ENCODE measurements at regions not wholly inside any gene's neighbourhood (a gene's known extent, or its start where the extent isn't known, plus 50 kb on each side); places are given as distances from the start of the nearest gene placed in this dataset.

DNA sequence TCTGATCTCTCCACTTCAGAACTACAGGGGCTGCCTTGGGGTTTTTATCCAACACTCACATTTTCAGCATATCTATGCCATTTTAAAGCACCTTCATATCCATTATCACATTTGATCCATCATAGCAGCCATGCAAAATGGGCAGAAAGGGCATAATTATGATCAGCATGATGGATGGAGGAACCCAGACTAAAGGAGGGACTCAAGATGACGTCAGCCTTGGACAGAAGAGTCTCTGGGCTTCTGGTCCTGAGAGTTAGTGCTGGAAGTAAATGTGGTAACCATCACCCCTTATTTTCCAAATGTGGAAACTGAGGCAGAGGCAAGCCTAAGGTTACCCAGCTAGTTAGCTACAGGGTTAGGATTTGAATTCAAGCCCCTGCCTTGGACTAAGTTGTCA lies 273.1 kb downstream of the DRD1 start:
- no peak for DNase-seq (ENCODE audit: low spot score)

DNA sequence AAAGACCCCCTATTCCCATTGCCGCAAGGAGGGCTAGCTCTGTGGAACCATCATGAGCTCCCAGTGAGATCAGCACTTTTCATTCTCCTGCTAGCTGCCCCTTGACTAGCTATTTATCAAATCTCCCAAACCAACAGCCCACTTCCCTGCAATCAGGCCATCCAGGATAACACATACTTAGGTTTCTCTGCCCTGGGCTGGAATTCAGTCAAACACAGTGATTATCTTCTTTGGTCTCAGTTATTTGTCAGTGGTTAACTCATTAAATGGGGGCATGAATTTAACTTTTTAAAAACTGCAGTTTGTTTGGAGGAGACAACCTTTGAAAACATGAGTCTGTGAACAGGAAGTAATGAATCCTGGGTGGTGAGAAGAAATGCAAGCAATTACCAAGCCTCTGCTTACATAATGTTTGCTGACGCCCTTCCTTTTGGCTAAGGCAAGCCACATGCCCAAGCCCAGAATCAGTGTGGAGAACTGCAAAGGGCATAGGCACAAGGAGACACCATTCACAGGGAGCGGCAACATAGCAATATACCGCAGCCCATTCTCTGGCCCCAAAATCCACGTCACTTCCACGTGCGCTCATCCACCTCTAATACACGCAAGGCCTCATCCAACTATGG lies 275.0 kb downstream of the DRD1 start:
- DNase-seq (ENCODE audit: low spot score), result no peak

GRCh38 chr5:175166026-175166425 lies 278.0 kb downstream of the DRD1 start:
- DNase-seq (ENCODE audit: low spot score), result no peak

DNA sequence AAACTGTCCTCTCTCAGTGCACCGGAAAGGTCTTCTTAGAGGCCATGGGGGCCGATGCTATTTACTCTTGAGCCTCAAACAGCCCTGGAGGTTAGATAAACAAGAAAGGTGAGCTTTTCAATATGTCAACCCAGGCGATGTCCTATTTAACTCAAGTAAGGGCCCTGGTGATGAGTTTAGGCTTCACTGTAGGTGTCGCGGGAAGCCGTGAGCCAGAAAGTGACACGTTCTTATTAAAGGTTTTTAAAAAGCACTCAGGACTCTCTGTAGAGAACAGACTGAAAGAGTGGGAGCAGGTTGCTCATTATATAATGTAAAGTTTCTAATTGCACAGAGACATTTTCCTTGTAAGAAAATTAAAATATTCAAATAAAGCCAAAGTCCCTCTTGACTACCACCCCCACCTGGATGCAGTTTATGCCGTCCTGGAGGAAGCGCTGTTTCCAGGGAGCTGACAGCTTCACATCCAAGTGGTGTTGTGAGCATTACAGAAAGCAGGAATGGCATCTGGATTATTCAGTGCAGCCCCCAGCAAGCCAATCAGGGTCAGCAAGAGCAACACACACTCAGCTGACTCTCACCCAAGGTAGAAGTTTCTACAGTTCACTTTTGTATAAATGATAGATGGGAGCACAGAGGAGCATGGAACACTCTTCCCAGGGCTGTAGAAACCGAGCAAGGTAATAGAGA lies 280.3 kb downstream of the DRD1 start:
- DNase-seq (ENCODE audit: low spot score), result no peak

GRCh38 chr5:175162036-175162435 lies 281.9 kb downstream of the DRD1 start:
- no peak for DNase-seq (ENCODE audit: low spot score)

DNA sequence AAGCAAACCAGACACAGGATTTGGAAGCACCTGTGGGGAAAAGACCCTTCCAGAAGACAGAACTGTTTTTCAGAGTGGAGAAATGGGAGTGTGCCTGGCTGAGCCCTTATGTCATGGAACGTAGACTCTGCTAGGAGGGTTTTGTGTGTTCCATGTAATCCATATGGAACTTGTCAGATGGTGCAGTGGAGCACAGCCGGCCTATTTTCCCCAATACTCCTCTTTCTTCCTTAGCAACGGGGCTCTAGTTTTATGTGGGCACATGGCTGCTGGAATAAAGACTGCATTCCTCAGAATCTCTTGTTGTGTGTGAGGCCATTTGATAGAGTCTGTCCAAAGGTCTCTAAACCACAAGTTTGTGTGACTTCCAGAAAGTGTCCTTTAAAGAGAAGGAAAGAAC lies 284.0 kb downstream of the DRD1 start:
- DNase-seq (ENCODE audit: low spot score), result no peak

- DNase-seq (ENCODE audit: low spot score), result no peak
Measured at GRCh38 chr5:175148636-175149172, 295.3 kb downstream of the DRD1 start.

GRCh38 chr5:175146733-175147132 lies 297.2 kb downstream of the DRD1 start:
- DNase-seq (ENCODE audit: low spot score), result no peak

DNA sequence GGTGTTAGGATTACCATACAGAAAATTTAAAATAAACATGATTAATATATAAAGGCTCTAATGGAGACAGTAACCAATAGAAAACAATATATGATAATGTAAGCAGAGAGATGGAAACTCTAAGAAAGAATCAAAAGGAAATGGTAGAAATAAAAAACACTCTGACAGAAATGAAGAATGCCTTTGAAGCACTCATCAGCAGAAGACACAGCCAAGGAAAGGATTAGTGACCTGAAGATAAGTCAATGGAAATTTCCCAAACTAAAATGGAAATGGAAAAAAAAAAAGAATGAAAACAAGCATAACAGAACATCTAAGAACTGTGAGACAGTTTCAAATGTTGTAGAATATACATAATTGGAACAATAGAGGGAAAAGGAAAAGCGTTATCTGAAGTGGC lies 302.6 kb downstream of the DRD1 start:
- DNase-seq (ENCODE audit: low spot score), result no peak

DNA sequence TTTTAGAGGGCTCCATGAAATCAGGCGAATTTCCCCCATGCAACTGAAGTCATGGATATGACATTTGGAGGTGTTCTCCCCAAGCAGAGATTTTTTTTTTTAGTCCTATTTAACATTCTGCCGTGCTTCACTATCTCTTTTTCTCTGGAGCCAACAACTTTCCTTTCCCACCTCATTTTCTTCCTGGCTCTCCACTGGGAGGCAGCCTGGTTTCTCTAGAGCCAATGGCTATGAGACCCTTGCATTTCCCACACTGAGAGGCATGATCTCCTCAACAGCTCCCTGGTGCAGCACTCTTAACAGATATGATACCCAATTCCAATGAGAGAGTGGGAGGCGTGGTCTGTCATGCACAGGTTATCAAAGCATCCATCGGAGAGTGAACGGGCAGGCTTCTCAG lies 310.8 kb downstream of the DRD1 start:
- no peak for DNase-seq (ENCODE audit: low spot score)

DNA sequence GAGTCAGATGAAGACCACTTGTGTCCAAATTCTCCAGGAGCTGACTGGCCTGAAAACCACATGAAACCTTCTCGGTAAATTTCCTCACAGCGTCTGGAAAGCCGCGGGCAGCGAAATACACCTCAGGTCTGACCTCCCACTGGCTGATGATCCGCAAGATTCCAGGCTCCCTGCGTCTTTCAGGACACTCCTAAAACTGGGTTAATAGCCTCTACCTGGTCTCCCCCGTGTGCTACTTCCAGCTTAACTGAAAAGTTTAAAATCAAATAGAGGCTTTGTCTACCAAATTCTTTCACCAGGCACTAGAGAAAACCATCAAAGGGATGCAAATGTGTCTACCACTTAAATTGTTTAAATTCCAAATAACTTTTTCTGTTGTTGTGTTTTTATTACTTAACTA lies 312.6 kb downstream of the DRD1 start:
- no peak for DNase-seq (ENCODE audit: low spot score)

DNA sequence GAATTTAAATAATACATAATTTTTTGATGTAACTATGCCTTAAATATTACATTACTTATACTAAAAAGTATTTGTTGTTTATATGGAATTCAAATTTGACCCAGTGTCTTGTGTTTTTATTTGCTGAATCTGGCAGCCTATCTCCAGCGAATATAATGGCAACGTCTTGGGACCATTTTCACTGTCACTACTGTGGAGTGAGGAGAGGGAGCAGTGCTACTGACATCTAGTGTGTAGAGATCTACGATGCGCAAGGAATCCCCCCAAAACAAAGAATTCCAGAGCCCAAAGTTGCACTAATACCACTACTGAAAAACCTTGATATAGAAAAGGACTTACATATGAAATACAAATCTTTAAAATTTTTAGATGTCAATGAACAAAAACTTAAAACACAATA lies 314.4 kb downstream of the DRD1 start:
- DNase-seq (ENCODE audit: low spot score), result no peak

DNA sequence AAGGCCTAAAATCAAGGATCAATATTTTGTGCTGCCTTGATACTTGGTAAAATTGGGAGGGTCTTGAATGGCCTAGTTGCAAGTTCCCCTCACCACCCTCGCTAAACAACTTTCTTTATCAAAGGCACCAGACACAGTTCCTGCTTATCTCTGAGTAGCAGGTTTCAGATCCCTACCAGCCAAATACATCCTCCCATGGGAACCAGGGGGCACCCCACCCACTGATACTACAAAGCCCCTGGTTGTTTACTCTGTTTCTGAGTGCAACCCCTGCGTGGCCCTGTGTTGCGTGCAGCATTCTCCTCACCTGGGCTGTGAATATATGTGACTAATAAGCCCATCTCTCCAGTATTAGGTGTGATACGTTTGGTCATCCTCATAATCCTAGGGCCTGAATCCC lies 314.9 kb downstream of the DRD1 start:
- no peak for DNase-seq (ENCODE audit: low spot score)

DNA sequence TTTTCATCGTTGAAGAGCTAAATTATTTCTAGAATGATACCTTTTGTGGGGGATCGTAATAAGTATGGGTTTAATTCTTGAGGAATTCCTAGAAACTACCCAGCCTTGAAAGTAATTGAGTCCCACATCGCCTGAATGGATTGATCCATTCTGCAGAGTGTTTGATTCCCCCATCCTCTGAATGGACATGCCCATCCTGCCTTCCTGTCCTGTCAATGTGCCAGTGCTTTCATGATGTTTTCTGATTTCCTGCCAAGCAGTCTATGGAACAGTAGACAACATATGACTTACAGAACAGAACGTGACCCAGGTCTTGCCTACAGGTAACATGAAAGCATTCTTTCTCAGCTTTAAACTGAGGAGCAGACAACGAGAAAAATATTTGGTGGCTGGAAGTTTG lies 319.2 kb downstream of the DRD1 start:
- no peak for DNase-seq (ENCODE audit: low spot score)

GRCh38 chr5:175124251-175124813 lies 319.6 kb downstream of the DRD1 start:
- no peak for DNase-seq (ENCODE audit: low spot score)

GRCh38 chr5:175123542-175123941 lies 320.4 kb downstream of the DRD1 start:
- DNase-seq (ENCODE audit: low spot score), result peak; percentile 60

- DNase-seq (ENCODE audit: low spot score), result no peak
Measured at GRCh38 chr5:175121457-175121856, 322.5 kb downstream of the DRD1 start.

- DNase-seq (ENCODE audit: low spot score), result no peak
Measured at GRCh38 chr5:175120412-175120811, 323.6 kb downstream of the DRD1 start.

DNA sequence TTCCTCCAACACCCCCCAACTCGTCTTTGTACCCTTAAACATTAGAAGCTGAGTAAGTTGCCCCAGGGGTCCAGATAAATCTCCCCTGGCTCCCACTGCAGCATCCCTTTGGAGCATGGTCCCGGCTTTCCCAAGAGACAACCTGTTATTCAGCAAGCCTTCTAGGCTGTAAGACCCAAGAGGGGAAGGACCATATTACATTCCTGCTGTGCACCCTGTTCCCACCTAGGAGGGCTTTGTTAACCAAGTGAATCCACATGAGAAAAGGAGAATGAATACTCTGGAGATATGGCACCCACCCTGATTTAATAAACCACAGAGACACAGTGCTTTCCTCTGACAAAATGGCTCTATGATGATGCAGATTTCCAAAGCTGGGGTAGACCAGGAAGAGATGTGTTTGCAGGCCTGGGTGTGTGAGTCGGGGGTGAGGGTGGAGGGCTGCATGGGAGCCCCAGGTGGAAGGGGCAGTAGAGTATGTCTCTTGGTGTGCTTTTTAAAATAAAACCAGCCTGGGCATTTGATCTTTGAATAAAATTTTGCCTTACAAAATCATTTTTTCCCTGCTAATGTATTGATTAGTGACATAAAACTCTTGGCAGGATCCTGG lies 325.2 kb downstream of the DRD1 start:
- DNase-seq (ENCODE audit: low spot score), result no peak

DNA sequence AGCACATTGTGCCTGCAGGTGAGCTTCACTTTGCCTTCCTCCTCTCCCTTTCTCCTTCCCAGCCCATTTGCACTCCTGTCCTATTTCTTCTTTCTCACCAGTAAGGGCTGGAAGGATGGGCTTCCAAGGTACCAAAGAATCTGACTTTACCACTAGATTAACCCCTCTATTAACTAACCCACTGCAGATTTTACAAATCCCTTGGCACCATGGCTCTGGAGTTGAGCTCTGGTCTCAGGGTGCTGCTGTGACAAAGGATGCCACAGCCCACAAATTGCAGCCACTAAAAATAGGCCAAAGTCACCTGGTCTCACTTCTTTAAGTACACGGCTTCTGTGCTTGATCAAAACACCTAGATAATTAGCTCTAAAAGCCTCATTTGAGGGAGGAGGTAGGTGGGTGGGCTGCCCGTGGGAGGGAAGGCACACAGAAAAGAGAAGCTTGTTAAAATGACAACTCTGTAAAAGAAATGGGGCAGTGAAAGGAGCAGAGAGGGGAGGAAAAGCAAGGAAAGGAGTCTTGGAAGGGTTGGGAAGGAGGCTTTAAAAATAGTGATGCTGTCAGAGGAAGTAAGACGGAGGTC lies 327.4 kb downstream of the DRD1 start:
- DNase-seq (ENCODE audit: low spot score), result no peak

GRCh38 chr5:175115831-175116230 lies 328.2 kb downstream of the DRD1 start:
- DNase-seq (ENCODE audit: low spot score), result no peak

DNA sequence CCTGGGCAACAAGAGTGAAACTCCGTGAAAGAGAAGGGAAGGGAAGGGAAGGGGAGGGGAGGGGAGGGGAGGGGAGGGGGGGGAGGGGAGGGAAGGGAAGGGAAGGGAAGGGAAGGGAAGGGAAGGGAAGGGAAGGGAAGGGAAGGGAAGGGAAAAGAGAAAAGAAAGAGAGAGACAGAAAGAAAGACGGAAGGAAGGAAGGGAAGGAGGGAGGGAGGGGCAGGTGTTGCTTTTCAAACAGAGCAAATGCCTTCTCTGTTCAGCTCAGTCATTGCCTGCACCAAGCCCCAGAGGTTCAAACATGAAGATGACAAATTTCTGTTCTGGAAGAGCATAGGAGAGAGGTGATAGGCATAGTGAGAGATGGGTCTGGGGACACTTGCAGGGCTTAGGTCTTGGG lies 330.0 kb downstream of the DRD1 start:
- no peak for DNase-seq (ENCODE audit: low spot score)
